ENCODE measurements at regions not wholly inside any gene's neighbourhood (a gene's known extent, or its start where the extent isn't known, plus 50 kb on each side); places are given as distances from the start of the nearest gene placed in this dataset.

GRCh38 chr18:48488388-48488850 lies 50.4 kb upstream of the CTIF start:
- DNase-seq: no peak

- DNase-seq: no peak
Observed at GRCh38 chr18:48486754-48487153, 52.1 kb upstream of the CTIF start.

GRCh38 chr18:48485828-48486405 lies 52.9 kb upstream of the CTIF start:
- DNase-seq: no peak

- DNase-seq: peak; percentile 23
Observed at GRCh38 chr18:48481092-48481491, 57.7 kb upstream of the CTIF start.

- no peak for DNase-seq
Observed at GRCh38 chr18:48479531-48479930, 59.3 kb upstream of the CTIF start.

GRCh38 chr18:48477348-48477747 lies 61.5 kb upstream of the CTIF start:
- DNase-seq: no peak

- no peak for DNase-seq
Observed at GRCh38 chr18:48476550-48476917, 62.3 kb upstream of the CTIF start.

- DNase-seq: peak; percentile 70
Observed at GRCh38 chr18:48475635-48476549, 62.9 kb upstream of the CTIF start.

GRCh38 chr18:48473816-48474215 lies 64.6 kb upstream of the ZBTB7C start:
- DNase-seq: no peak

- DNase-seq: no peak
Observed at GRCh38 chr18:48472610-48473009, 63.4 kb upstream of the ZBTB7C start.

GRCh38 chr18:48470484-48471180 lies 61.4 kb upstream of the ZBTB7C start:
- no peak for DNase-seq

GRCh38 chr18:48468151-48468550 lies 59.0 kb upstream of the ZBTB7C start:
- no peak for DNase-seq

GRCh38 chr18:48467231-48467630 lies 58.0 kb upstream of the ZBTB7C start:
- DNase-seq: no peak

GRCh38 chr18:48462510-48462909 lies 53.3 kb upstream of the ZBTB7C start:
- no peak for DNase-seq

- DNase-seq: no peak
Observed at GRCh38 chr18:48460929-48461583, 51.9 kb upstream of the ZBTB7C start.

GRCh38 chr18:48459465-48459864 lies 50.3 kb upstream of the ZBTB7C start:
- DNase-seq: peak; percentile 83

- peak; percentile 40 for DNase-seq
Observed at GRCh38 chr18:48459016-48459415, 49.8 kb upstream of the ZBTB7C start.
